ENCODE measurements at regions not wholly inside any gene's neighbourhood (a gene's known extent, or its start where the extent isn't known, plus 50 kb on each side); places are given as distances from the start of the nearest gene placed in this dataset.

DNA sequence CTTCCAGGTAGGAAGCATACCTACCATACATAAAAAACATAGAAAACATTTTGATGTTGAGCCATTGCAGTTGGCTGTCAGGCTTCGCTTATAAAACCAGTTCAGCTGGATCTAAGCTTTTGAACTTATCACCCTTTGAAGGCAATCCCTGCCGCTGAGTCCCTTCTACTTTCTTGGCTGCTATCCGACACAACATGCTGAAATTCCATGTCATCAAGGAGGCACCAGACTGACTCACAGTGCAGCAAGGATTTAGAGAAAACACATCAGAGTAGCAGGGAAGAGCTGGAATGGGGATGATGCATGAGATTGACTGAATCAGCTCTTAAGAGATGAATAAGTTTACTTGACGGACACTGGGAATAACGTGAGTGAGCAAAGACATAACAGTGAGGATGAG is 135.0 kb upstream of the MAN1A1 start:
- no peak overlapping the region for H2BK12ac ChIP-seq (ENCODE audit: low read depth, low read length)
- no peak overlapping the region for H2BK120ac ChIP-seq (replicated peaks; ENCODE audit: low read depth, low read length)
- WGBS, 2 experiments (ENCODE audit: extremely low coverage in 1 of 2, insufficient coverage in 1 of 2, insufficient read length in 1 of 2, insufficient replicate concordance in 2 of 2, low coverage in 1 of 2, low lambda C conversion rate in 2 of 2, missing lambda C conversion rate in 1 of 2), result 90% methylated on average over 5 of the region's 5 CpGs; no CpG with 5 or more reads in 1 of the 2 experiments
- no peaks in the 10 kb centered on the region for H3K4me1 ChIP-seq (replicated peaks in 1 of 4; ENCODE audit: control insufficient read depth in 3 of 4, insufficient read depth in 4 of 4, low read length in 3 of 4)
- H3K79me1 ChIP-seq (ENCODE audit: low read depth, low read length), result no peaks in the 10 kb centered on the region
- no peak overlapping the region for H2BK5ac ChIP-seq (ENCODE audit: low read depth, low read length)
- no peak overlapping the region for H2BK20ac ChIP-seq (ENCODE audit: low read length)
- DNase-seq (ENCODE audit: low read depth in 1 of 2, low spot score in 2 of 2) (no peak), FAIRE-seq (no peak)
- no peaks in the 10 kb centered on the region for H3K9me3 ChIP-seq (ENCODE audit: insufficient read depth in 2 of 2, low read depth in 1 of 2, low read length in 1 of 2)
- no peak overlapping the region for H3K4me2 ChIP-seq (ENCODE audit: insufficient read depth in 1 of 2, low read depth in 2 of 2, low read length in 2 of 2)
- H2AK5ac ChIP-seq (ENCODE audit: low read depth, low read length), result no peak overlapping the region
- no peak overlapping the region for H4K8ac ChIP-seq (ENCODE audit: extremely low read depth, insufficient read depth, low read length)
- H2AFZ ChIP-seq (ENCODE audit: low read length), result no peak overlapping the region
- no peak overlapping the region for H3K4me3 ChIP-seq (ENCODE audit: extremely low read depth in 1 of 4, insufficient read depth in 2 of 4, low read depth in 3 of 4, low read length in 4 of 4)
- ChIA-PET CTCF (ENCODE audit: partially characterized antibody) (no interaction called here), POLR2A (ENCODE audit: partially characterized antibody) (no interaction called here)
- H3K18ac ChIP-seq (ENCODE audit: extremely low read depth, low read length), result no peak overlapping the region
- no peak overlapping the region for H4K91ac ChIP-seq (replicated peaks; ENCODE audit: insufficient read length, low read length)
- no peak overlapping the region for H3K14ac ChIP-seq (ENCODE audit: insufficient read length)
- H3K27me3 ChIP-seq (replicated peaks in 1 of 4; ENCODE audit: control insufficient read depth in 3 of 4, extremely low read depth in 1 of 4, insufficient read depth in 3 of 4, low read length in 3 of 4), result no peaks in the 10 kb centered on the region
- H2BK15ac ChIP-seq (ENCODE audit: low read length), result no peak overlapping the region
- no peak for TF ChIP-seq RFX5 (IDR thresholded peaks at IDR 0.05; ENCODE audit: borderline replicate concordance, low read depth, low read length)
- H3K9ac ChIP-seq (replicated peaks in 1 of 4; ENCODE audit: extremely low read depth in 1 of 4, low read depth in 3 of 4, low read length in 3 of 4), result no peak overlapping the region
- no peaks in the 10 kb centered on the region for H3K79me2 ChIP-seq (ENCODE audit: control insufficient read depth in 1 of 2, insufficient read depth in 2 of 2, low read length in 2 of 2)
- no peak overlapping the region for H4K5ac ChIP-seq (ENCODE audit: insufficient read length, low read depth, low read length)
- no peaks in the 10 kb centered on the region for H3K36me3 ChIP-seq (ENCODE audit: control insufficient read depth in 2 of 4, insufficient read depth in 4 of 4, low read length in 3 of 4)
- no peaks in the 10 kb centered on the region for H4K20me1 ChIP-seq (replicated peaks in 1 of 2; ENCODE audit: control insufficient read depth in 1 of 2, insufficient read depth in 2 of 2, low read length in 2 of 2)
- no peaks in the 10 kb centered on the region for H3K23me2 ChIP-seq (ENCODE audit: low read depth, low read length)
- H3K27ac ChIP-seq (ENCODE audit: low read depth, low read length), result no peak overlapping the region
- no peak overlapping the region for H3K23ac ChIP-seq (ENCODE audit: insufficient read length)
- H3K4ac ChIP-seq (replicated peaks; ENCODE audit: insufficient read length, low read depth, low read length), result no peak overlapping the region
- H3K56ac ChIP-seq (replicated peaks; ENCODE audit: insufficient read length, low read depth, low read length), result no peak overlapping the region
